ENCODE measurements at regions not wholly inside any gene's neighbourhood (a gene's known extent, or its start where the extent isn't known, plus 50 kb on each side); places are given as distances from the start of the nearest gene placed in this dataset.
A peak's percentile ranks its signal among the peaks of the same experiment; 100 is the strongest.

DNA sequence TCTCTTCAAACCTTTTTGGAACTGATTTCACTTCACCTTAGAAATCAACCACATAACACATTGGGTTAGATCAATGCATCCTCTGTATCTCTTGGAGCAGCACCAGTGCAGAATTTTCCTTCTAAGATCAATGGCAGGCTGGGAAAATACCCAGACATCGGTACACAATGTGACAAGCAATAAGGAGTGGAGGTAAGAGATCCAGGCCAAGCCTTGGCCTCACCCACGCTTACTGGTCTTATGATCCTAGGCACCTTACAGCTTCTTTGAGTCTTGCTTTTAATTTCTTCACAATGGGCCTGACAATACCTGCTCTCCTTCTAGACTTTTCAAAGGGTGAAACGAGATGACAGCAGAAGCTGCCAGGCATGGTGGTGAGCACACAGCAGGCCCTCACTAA is 232.0 kb downstream of the LACC1 start:
- TF ChIP-seq, protein P1, sequence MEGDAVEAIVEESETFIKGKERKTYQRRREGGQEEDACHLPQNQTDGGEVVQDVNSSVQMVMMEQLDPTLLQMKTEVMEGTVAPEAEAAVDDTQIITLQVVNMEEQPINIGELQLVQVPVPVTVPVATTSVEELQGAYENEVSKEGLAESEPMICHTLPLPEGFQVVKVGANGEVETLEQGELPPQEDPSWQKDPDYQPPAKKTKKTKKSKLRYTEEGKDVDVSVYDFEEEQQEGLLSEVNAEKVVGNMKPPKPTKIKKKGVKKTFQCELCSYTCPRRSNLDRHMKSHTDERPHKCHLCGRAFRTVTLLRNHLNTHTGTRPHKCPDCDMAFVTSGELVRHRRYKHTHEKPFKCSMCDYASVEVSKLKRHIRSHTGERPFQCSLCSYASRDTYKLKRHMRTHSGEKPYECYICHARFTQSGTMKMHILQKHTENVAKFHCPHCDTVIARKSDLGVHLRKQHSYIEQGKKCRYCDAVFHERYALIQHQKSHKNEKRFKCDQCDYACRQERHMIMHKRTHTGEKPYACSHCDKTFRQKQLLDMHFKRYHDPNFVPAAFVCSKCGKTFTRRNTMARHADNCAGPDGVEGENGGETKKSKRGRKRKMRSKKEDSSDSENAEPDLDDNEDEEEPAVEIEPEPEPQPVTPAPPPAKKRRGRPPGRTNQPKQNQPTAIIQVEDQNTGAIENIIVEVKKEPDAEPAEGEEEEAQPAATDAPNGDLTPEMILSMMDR (IDR thresholded peaks at IDR 0.05): no peak
- Histone ChIP-seq H3K36me3 (no peaks in the 10 kb centered on the region), H3K4me3 (no peak overlapping the region), H3K27ac (peak overlapping the region; percentile 47 to 55), H3K4me1 (peaks cover 0 to 60% (median 35%) of the 10 kb centered on the region in 4 donors), H3K27me3 (no peaks in the 10 kb centered on the region), H3K9me3 (no peaks in the 10 kb centered on the region)
- intact Hi-C loops (cut with DNase I; ENCODE audit: low total_unique reads): no loop called here
- no peak for DNase-seq

DNA sequence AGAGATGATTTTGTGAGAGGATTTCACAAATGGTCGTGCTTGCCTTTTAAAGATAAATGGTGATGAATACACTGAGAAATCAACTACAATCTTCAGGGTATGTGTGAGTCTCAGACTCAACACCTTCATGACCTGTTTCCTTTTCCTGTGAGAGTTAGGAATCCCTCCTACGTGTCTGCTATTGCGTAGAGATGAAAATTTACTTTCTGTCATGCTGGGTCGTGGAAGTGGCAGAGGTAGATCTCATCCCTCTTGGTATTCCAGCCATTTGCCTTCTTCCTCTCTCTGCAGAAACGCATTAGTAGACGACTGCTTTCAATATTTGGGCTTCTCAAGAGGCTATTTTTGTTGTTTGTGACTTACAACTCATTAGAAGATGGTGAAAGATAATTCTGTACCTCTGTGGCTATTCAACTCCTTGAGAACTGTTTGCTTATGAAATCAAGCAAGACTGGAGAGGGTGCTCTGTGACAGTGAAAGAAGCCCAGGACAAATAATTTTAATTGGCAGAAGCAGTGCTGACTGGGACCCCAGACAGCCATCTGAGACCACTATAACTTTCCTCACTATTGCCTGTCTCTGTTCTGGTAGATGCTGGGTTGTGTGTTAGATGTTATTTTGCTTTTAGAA is 233.1 kb downstream of the LACC1 start:
- Histone ChIP-seq H3K27me3 (no peaks in the 10 kb centered on the region), H3K27ac (peak overlapping the region; percentile 47 to 55), H3K4me1 (peaks cover 0 to 60% (median 38%) of the 10 kb centered on the region in 4 donors), H3K9me3 (no peaks in the 10 kb centered on the region), H3K36me3 (no peaks in the 10 kb centered on the region), H3K4me3 (no peak overlapping the region)
- no peak for DNase-seq
- TF ChIP-seq, protein P1 (IDR thresholded peaks at IDR 0.05): no peak
- intact Hi-C loops (cut with DNase I; ENCODE audit: low total_unique reads): no loop called here

DNA sequence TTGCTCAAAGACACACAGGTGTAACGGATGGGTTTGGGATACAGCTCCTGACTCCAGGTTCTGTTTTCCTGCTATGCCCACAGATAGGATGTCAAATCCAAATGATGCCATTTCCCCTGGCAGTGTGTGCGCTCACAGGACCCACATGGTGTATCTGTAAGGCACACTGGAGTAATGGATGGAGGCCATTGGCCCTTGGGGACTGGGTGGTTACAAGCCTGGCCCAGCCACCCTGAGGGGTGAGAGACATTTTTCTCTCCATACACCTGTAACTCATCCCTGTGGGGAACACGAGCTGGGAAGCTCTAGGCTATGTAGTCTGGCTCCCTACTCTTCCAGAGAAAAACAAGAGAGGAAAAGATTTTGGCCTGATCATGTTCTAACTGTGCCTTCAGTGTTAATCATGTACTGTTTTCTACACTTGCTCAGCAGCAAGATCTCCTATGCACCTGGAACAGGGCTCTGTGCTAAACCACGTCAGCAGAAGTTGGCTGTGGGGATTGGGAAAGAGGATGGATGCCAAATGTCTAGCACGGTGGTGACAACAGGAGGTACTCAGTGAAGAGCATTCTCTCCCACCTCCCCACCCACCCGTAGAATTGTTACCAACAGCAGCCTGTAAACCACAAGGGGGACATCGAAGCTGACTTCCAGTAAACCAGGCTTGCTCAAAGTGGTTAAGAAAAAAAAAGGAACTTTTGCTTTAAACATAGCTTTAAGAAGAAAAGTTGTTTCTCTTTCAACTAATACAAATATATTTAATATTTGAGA is 237.0 kb downstream of the LACC1 start:
- Histone ChIP-seq H3K4me3 (no peak overlapping the region), H3K4me1 (peaks cover 0 to 69% (median 37%) of the 10 kb centered on the region in 4 donors), H3K36me3 (no peaks in the 10 kb centered on the region), H3K27me3 (no peaks in the 10 kb centered on the region), H3K27ac (peak overlapping the region; percentile 59 to 67), H3K9me3 (no peaks in the 10 kb centered on the region)
- no peak for DNase-seq
- intact Hi-C loops (cut with DNase I; ENCODE audit: low total_unique reads): no loop called here
- TF ChIP-seq, protein P1 (IDR thresholded peaks at IDR 0.05): no peak

DNA sequence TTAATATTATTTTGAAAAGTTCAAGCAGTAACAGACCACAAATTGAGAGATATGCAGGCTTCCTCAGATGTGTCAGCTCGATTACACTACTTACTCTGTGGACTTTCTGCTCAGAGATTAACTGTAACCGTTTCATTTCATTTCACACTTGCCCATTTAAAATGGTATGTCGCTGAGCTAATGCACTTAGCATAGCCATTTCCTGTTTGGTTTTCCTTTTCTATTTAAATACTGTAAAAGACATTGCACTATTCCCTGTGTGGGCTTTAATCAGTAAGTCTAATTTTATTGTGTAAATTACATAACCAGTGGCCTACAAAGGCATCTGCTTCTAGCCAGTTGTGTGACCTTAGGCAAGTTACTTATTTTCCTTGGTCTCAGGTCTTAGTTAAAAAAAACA is 237.6 kb downstream of the LACC1 start:
- Histone ChIP-seq H3K4me1 (peaks cover 0 to 66% (median 33%) of the 10 kb centered on the region in 4 donors), H3K27ac (peak overlapping the region; percentile 59 to 67), H3K36me3 (no peaks in the 10 kb centered on the region), H3K4me3 (no peak overlapping the region), H3K27me3 (no peaks in the 10 kb centered on the region), H3K9me3 (no peaks in the 10 kb centered on the region)
- intact Hi-C loops (cut with DNase I; ENCODE audit: low total_unique reads): no loop called here
- DNase-seq: no peak
- TF ChIP-seq, protein P1 (IDR thresholded peaks at IDR 0.05): no peak

DNA sequence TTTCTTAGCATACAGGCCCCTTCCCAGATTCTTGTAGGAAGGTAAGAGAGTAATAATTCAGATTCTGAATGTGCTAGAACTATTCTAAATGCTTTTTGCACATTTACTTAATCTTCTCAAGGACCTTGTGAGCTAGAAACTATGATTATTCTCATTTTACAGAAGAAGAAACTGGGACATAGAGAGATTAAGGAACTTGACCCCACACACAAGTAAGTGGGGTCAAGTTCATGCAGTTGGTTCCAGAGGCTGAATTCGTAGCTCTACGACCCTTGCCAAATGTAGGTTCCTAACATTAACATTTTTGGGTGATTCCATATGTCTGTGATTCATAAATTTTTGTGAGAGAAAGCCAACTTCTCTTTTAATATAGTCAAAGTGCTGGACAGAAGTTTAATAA is 238.1 kb downstream of the LACC1 start:
- Histone ChIP-seq H3K27ac (peak overlapping the region; percentile 59 to 67), H3K4me1 (peaks cover 0 to 61% (median 31%) of the 10 kb centered on the region in 4 donors), H3K4me3 (no peak overlapping the region), H3K9me3 (no peaks in the 10 kb centered on the region), H3K36me3 (no peaks in the 10 kb centered on the region), H3K27me3 (no peaks in the 10 kb centered on the region)
- no peak for DNase-seq
- TF ChIP-seq, protein P1 (IDR thresholded peaks at IDR 0.05): no peak
- intact Hi-C loops (cut with DNase I; ENCODE audit: low total_unique reads): no loop called here

All from tibial artery (tissue), 4 donors.